HCT116 (cell line): ENCODE measurements at regions not wholly inside any gene's neighbourhood (a gene's known extent, or its start where the extent isn't known, plus 50 kb on each side); places are given as distances from the start of the nearest gene placed in this dataset.

ENCODE experiments used
- ATAC-seq: fragments of 200-7000 bp; cut with Tn5 transposase; 2 replicates; pipeline ENCODE4 v1.9.1; 2020; ENCODE audit warnings: mild to moderate bottlenecking, moderate library complexity
- BruUV-seq: library from RNA; stranded (reverse); fragments of 400-500 nt; replicated peaks from 2 replicates; lab custom pipeline; 2021; lab: Mats Ljungman, UMichigan
- CTCF ChIA-PET: fragments of 300-600 bp; sonication (Branson Sonifier 250); formaldehyde crosslinking; loops from one replicate; lab custom pipeline; 2021; ENCODE audit warnings: antibody characterized with exemption; lab: Charles Lee
- POLR2A ChIA-PET: fragments of 300-600, 350-600 bp; sonication (Branson Sonifier 250); formaldehyde crosslinking; loops from one replicate; lab custom pipeline; 2021; ENCODE audit warnings: antibody characterized with exemption; lab: Charles Lee
- RAD21 ChIA-PET, 2 experiments: fragments of 300-600 bp; sonication (Branson Sonifier 250); formaldehyde crosslinking; loops; one replicate each; lab custom pipeline; 2023; ENCODE audit warnings: low total read pairs in 2 of 2; ENCODE audit not compliant: uncharacterized antibody in 2 of 2, unreplicated experiment in 2 of 2, low non-redundant PET in 1 of 2; lab: Charles Lee
- DNase-seq: peaks from one replicate; pipeline ENCODE4 v3.0.0-alpha.2; 2010; ENCODE audit warnings: low read depth, low spot score
- H2AFZ ChIP-seq: fragments of 200-600 bp; shearing (Covaris generic), sonication (generic); 2 replicates; pipeline ENCODE4 v1.6.1; 2017; ENCODE audit warnings: low read depth, mixed run types, mixed read lengths, antibody characterized with exemption, low read length; ENCODE audit not compliant: poor library complexity, severe bottlenecking
- H3K27ac ChIP-seq: 2 replicates; pipeline ENCODE4 v1.5.1; 2012; ENCODE audit warnings: low read depth, low read length
- H3K27me3 ChIP-seq: fragments of 200-600 bp; sonication (generic); 2 replicates; pipeline ENCODE4 v1.6.1; 2016; ENCODE audit warnings: mixed run types, low read length, mixed read lengths; ENCODE audit not compliant: insufficient read depth
- H3K36me3 ChIP-seq, 2 experiments: fragments of 200-500 bp in 1 of 2; fragments of 200-600 bp in 1 of 2; sonication (Bioruptor generic) in 1 of 2; sonication (generic) in 1 of 2; 2 replicates each; pipeline versions ENCODE4 v1.5.1 to v1.6.1; 2014 to 2016; ENCODE audit warnings: low read length in 2 of 2, inconsistent platforms in 1 of 2, mixed read lengths in 1 of 2, mixed run types in 1 of 2; ENCODE audit not compliant: insufficient read depth in 2 of 2, control insufficient read depth in 1 of 2
- H3K4me1 ChIP-seq, 2 experiments: fragments of 200-600 bp in 1 of 2; sonication (generic) in 1 of 2; 2 replicates each; pipeline versions ENCODE4 v1.5.1 to v1.6.1; 2012 to 2017; ENCODE audit warnings: low read length in 2 of 2, inconsistent platforms in 1 of 2, mild to moderate bottlenecking in 1 of 2, mixed read lengths in 1 of 2, mixed run types in 1 of 2, moderate library complexity in 1 of 2; ENCODE audit not compliant: insufficient read depth in 2 of 2, control insufficient read depth in 1 of 2
- H3K4me2 ChIP-seq: fragments of 200-600 bp; sonication (generic); 2 replicates; pipeline ENCODE4 v1.6.1; 2017; ENCODE audit warnings: mixed run types, low read length, mixed read lengths
- H3K4me3 ChIP-seq, 2 experiments: fragments of 200-600 bp in 1 of 2; sonication (generic) in 1 of 2; replicated peaks in 1 of 2; 2 replicates each; pipeline ENCODE4 v1.5.1; 2011 to 2016; ENCODE audit warnings: low read length in 2 of 2, control low read depth in 1 of 2, low read depth in 1 of 2, mild to moderate bottlenecking in 1 of 2, mixed read lengths in 1 of 2, mixed run types in 1 of 2
- H3K79me2 ChIP-seq: fragments of 200-600 bp; sonication (generic); 2 replicates; pipeline ENCODE4 v1.6.1; 2017; ENCODE audit warnings: mild to moderate bottlenecking, mixed run types, low read length, moderate library complexity, mixed read lengths; ENCODE audit not compliant: insufficient read depth
- H3K9ac ChIP-seq: fragments of 200-600 bp; sonication (generic); 2 replicates; pipeline ENCODE4 v1.6.1; 2016; ENCODE audit warnings: low read length, mixed read lengths
- H3K9me2 ChIP-seq: fragments of 200-600 bp; sonication (generic), shearing (Covaris generic); 2 replicates; pipeline ENCODE4 v1.6.1; 2017; ENCODE audit warnings: mixed run types, mild to moderate bottlenecking, moderate library complexity; ENCODE audit not compliant: insufficient read depth
- H3K9me3 ChIP-seq, 2 experiments: fragments of 200-500 bp in 1 of 2; fragments of 200-600 bp in 1 of 2; sonication (Bioruptor generic) in 1 of 2; sonication (generic) in 1 of 2; 2 replicates each; pipeline ENCODE4 v1.6.1; 2014 to 2017; ENCODE audit warnings: low read length in 2 of 2, mixed read lengths in 2 of 2, inconsistent platforms in 1 of 2, low read depth in 1 of 2, mild to moderate bottlenecking in 1 of 2, mixed run types in 1 of 2, moderate library complexity in 1 of 2; ENCODE audit not compliant: control insufficient read depth in 1 of 2, insufficient read depth in 1 of 2
- H4K20me1 ChIP-seq: fragments of 200-600 bp; sonication (generic), shearing (Covaris generic); 2 replicates; pipeline ENCODE4 v1.6.1; 2017; ENCODE audit warnings: mixed run types, mild to moderate bottlenecking, moderate library complexity; ENCODE audit not compliant: insufficient read depth
- ATF3 ChIP-seq: IDR thresholded peaks from 2 replicates; pipeline ENCODE4 v1.6.1; 2012
- CTCF ChIP-seq, 3 experiments: fragments of 200-600 bp in 1 of 3; sonication (generic) in 1 of 3; IDR thresholded peaks in 2 of 3; conservative IDR thresholded peaks in 1 of 3; 2 replicates each; pipeline ENCODE4 v1.5.1; 2012 to 2017; ENCODE audit warnings: low read depth in 2 of 3, low read length in 2 of 3, antibody characterized with exemption in 1 of 3, borderline replicate concordance in 1 of 3, control low read depth in 1 of 3, mild to moderate bottlenecking in 1 of 3, mixed read lengths in 1 of 3, mixed run types in 1 of 3, moderate library complexity in 1 of 3; ENCODE audit not compliant: insufficient read depth in 1 of 3
- EZH2 ChIP-seq: fragments of 200-600 bp; sonication (generic); IDR thresholded peaks from 2 replicates; pipeline ENCODE4 v1.6.1; 2017; ENCODE audit warnings: antibody characterized with exemption, mixed run types
- EZH2phosphoT487 ChIP-seq: fragments of 200-600 bp; IDR thresholded peaks from 2 replicates; pipeline ENCODE4 v1.6.1; 2018; ENCODE audit warnings: antibody characterized with exemption, borderline replicate concordance
- FOSL1 ChIP-seq: IDR thresholded peaks from 2 replicates; pipeline ENCODE4 v1.6.1; 2012; ENCODE audit warnings: low read depth
- JUND ChIP-seq: IDR thresholded peaks from 2 replicates; pipeline ENCODE4 v1.6.1; 2012
- MAX ChIP-seq: IDR thresholded peaks from 2 replicates; pipeline ENCODE4 v1.6.1; 2012
- POLR2A ChIP-seq: IDR thresholded peaks from 2 replicates; pipeline ENCODE4 v1.7.0; 2011; ENCODE audit warnings: borderline replicate concordance; ENCODE audit not compliant: insufficient read depth, insufficient read length; ENCODE audit errors: extremely low read depth
- POLR2AphosphoS5 ChIP-seq: IDR thresholded peaks from 2 replicates; pipeline ENCODE4 v1.6.1; 2011; ENCODE audit warnings: mild to moderate bottlenecking, low read depth, low read length, moderate library complexity
- RAD21 ChIP-seq: IDR thresholded peaks from 2 replicates; pipeline ENCODE4 v1.6.1; 2012; ENCODE audit warnings: low read depth, mild to moderate bottlenecking
- REST ChIP-seq: IDR thresholded peaks from 2 replicates; pipeline ENCODE4 v1.6.1; 2012; ENCODE audit warnings: low read depth
- SIN3A ChIP-seq: IDR thresholded peaks from 2 replicates; pipeline ENCODE4 v1.6.1; 2012; ENCODE audit warnings: low read depth
- YY1 ChIP-seq: IDR thresholded peaks from 2 replicates; pipeline ENCODE4 v1.6.1; 2011; ENCODE audit warnings: low read length, low read depth, moderate library complexity, mild to moderate bottlenecking; ENCODE audit not compliant: insufficient replicate concordance; ENCODE audit errors: extremely low read depth
- ZNF274 ChIP-seq: fragments of 200-500 bp; sonication (Bioruptor generic); IDR thresholded peaks from 2 replicates; pipeline ENCODE4 v1.6.1; 2014; ENCODE audit warnings: mild to moderate bottlenecking, low read depth, low read length, inconsistent platforms
- intact Hi-C: fragments of 100-400 bp; cut with micrococcal nuclease; formaldehyde crosslinking; loops from 2 replicates; pipeline ENCODE4 v1.10.0; 2022

- Histone ChIP-seq H3K9me3 (no peaks in the 10 kb centered on the region), H3K27ac (no peak overlapping the region), H3K27me3 (no peaks in the 10 kb centered on the region; the same call in 1 of the 2 replicates), H2AFZ (no peak overlapping the region), H4K20me1 (no peaks in the 10 kb centered on the region), H3K79me2 (no peaks in the 10 kb centered on the region), H3K4me1 (no peaks in the 10 kb centered on the region), H3K4me3 (no peak overlapping the region), H3K4me2 (no peak overlapping the region), H3K9me2 (no peaks in the 10 kb centered on the region), H3K36me3 (no peaks in the 10 kb centered on the region), H3K9ac (no peak overlapping the region)
- CTCF ChIA-PET, result no interaction called here
- BruUV-seq, result no TSS peak
- no peak for TF ChIP-seq POLR2AphosphoS5
- TF ChIP-seq SIN3A, result no peak
- TF ChIP-seq FOSL1, result no peak
- no peak for TF ChIP-seq EZH2
- no peak for TF ChIP-seq YY1
- TF ChIP-seq RAD21, result no peak
- no peak for TF ChIP-seq REST
- no peak for TF ChIP-seq JUND
- no peak for TF ChIP-seq MAX
- TF ChIP-seq ATF3, result no peak
- TF ChIP-seq EZH2phosphoT487, result no peak
- no peak for TF ChIP-seq POLR2A
- no peak for TF ChIP-seq ZNF274
- no peak for TF ChIP-seq CTCF (IDR thresholded peaks at IDR 0.05 in 2 of 3, conservative IDR thresholded peaks at IDR 0.05 in 1 of 3; ENCODE audit: borderline replicate concordance in 1 of 3, insufficient read depth in 1 of 3, low read depth in 2 of 3, low read length in 2 of 3)
- POLR2A ChIA-PET, result no interaction called here
- DNase-seq, result no peak
- intact Hi-C loops, result no loop called here
- RAD21 ChIA-PET, result no interaction called here
- no peak for ATAC-seq
These were observed 168.8 kb downstream of the RWDD3 start for GRCh38 chr1:95402780-95403179.
